ENCODE measurements at regions not wholly inside any gene's neighbourhood (a gene's known extent, or its start where the extent isn't known, plus 50 kb on each side); places are given as distances from the start of the nearest gene placed in this dataset.
A peak's percentile ranks its signal among the peaks of the same experiment; 100 is the strongest.

DNA sequence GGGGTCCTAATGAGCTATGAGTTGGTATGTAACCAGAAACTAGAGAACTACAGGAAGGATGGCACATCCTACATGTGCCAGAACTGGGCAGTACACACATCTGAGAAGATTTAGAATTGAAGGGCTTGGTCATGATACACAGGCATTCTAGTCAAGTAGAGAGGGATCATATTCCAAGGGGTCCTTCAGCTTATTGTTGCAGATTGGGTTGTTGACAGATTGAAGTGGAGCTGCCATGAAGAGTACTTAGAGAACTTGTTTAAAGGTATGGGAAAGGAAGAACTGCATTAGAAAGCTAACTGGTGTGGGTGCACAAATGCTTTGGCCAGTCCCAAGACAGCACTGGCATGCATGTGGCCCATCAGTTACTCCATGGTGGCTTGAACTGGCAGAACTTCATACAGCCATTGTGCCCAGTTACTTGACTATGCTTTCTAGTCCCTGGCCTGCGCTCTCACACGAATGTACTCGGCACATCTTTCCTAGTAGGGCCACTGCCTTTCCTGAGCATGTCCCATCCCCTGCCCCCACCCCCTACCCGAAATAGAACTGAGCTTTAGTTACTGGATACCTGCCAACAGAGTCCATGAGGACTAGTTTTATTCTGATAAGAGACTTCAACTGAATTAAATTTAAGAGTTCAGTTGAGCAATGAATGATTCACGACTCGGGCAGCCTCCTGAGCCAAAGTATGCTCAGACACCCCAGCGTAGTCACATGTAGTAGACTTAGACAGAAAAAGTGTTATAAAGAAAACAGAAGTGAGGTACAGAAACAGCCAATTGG is 64.0 kb downstream of the CCNG2 start:
- no peak for TF ChIP-seq CTCF (IDR thresholded peaks at IDR 0.05; ENCODE audit: control insufficient read depth, insufficient read depth, low read depth, low read length, missing control alignments)
- DNase-seq (ENCODE audit: low read depth), result peak; percentile 51
- H3K4me3 ChIP-seq (ENCODE audit: control insufficient read depth, low read depth, low read length), result no peak overlapping the region

DNA sequence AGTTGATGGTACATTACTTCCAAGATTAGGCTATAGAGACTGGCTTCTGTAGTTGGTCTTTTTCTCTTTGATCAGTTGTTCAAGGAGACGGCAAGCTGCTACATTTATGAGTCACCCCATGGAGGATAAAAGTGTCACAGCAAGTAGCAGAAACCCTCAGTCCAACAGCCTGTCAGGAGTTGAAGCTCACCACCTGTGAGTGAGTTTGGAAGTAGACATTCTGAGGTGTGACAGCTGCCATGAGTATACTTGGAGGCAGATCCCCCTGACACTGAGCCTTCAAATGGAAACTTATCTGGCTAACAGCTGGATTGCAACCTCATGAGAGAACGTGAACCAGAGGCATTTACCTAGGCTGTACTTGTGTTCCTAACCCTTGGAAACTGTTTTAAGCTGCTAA is 68.0 kb downstream of the CCNG2 start:
- no peak overlapping the region for H3K4me3 ChIP-seq (ENCODE audit: control insufficient read depth, low read depth, low read length)
- TF ChIP-seq CTCF (IDR thresholded peaks at IDR 0.05; ENCODE audit: control insufficient read depth, insufficient read depth, low read depth, low read length, missing control alignments), result no peak
- DNase-seq (ENCODE audit: low read depth), result no peak

DNA sequence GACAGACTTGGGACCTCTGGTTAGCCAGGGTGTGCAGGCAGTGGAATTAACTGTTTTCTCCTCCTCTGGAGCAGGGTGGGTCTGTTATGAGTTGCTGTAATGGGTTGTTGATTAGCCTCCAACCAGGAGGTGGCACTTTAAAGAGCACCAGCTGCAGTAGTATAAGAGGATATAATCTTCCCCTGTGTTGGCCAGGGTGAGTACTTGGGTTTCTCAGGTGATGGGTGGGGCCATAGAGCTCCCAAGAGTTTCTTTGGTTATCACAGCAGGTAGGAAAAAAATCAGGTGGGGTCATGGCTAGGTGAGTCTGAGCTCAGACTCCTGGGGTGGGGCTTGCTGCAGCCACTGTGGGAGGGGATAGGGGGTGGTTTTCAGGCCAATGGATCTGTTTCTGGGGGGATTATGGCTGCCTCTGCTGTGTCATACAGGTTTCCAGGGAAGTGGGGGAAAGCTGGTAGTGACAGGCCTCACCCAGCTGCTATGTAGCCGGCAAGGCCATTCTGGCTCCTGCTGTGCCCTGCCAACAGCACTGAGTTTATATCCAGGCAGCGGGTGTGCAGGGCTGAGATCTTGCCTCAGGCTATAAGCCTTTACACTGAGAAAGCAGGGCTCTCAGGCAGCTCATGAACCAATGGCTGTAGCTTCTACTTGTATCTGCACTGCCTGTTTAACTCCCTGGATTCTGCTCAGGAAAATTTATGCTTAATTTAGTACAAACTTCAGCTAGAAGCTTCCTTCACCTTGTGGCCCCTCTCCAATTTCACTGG is 70.1 kb downstream of the CCNG2 start:
- no peak for TF ChIP-seq CTCF (IDR thresholded peaks at IDR 0.05; ENCODE audit: control insufficient read depth, insufficient read depth, low read depth, low read length, missing control alignments)
- no peak for DNase-seq (ENCODE audit: low read depth)

DNA sequence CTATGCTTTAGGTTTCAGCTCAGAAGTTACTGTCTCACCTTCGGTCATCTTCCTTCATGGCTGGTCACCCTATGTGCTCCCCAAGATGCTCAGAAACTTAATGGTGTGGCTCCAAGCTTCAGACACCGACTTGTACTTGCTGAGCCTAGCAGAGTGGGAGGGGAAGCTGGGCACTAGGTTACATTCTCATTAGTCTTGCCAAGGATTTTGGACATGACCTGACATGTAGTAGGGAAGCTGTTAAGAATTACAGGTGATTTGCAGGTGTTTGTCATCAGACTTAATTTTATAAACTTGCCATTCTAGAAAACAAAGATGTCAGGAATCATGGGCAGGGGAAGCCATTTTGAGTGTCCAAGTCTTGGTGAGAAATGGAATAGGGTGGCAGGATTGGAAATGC is 72.4 kb downstream of the CCNG2 start:
- no peak overlapping the region for H3K4me3 ChIP-seq (ENCODE audit: control insufficient read depth, low read depth, low read length)
- no peak for TF ChIP-seq CTCF (IDR thresholded peaks at IDR 0.05; ENCODE audit: control insufficient read depth, insufficient read depth, low read depth, low read length, missing control alignments)
- DNase-seq (ENCODE audit: low read depth), result no peak

More for the DNA sequence above, 70.1 kb downstream of the CCNG2 start:
- no peak overlapping the region for H3K4me3 ChIP-seq (ENCODE audit: control insufficient read depth, low read depth, low read length)

DNA sequence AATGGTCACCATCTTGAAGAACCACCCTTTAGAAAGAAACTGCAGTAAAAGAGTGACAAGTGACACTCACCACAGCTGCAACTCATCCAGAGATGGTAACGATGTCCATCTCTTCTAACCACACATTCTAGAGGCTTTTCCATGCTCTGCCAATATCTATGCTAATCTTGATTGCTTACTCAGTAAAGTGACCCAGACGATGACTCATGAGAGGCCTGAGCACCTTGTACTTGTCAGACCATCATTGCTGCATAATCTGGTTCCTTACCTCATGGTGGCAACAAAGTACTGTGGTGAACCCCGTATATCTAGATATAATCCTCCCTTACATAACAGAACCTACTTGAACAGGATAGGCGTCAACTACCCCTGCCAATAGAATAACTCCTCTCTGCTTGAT is 75.6 kb downstream of the CCNG2 start:
- TF ChIP-seq CTCF (IDR thresholded peaks at IDR 0.05; ENCODE audit: control insufficient read depth, insufficient read depth, low read depth, low read length, missing control alignments), result no peak
- DNase-seq (ENCODE audit: low read depth), result no peak
- no peak overlapping the region for H3K4me3 ChIP-seq (ENCODE audit: control insufficient read depth, low read depth, low read length)

GRCh38 chr4:77235289-77235854 is 78.4 kb downstream of the CCNG2 start:
- no peak for TF ChIP-seq CTCF (IDR thresholded peaks at IDR 0.05; ENCODE audit: control insufficient read depth, insufficient read depth, low read depth, low read length, missing control alignments)
- H3K4me3 ChIP-seq (ENCODE audit: control insufficient read depth, low read depth, low read length), result no peak overlapping the region
- no peak for DNase-seq (ENCODE audit: low read depth)

Data from AG09309 (cell line).